Caco-2 (cell line): ENCODE measurements at regions not wholly inside any gene's neighbourhood (a gene's known extent, or its start where the extent isn't known, plus 50 kb on each side); places are given as distances from the start of the nearest gene placed in this dataset.

Source experiments
- BruUV-seq: library from RNA; stranded (reverse); fragments of 400-500 nt; replicated peaks from 2 replicates; lab custom pipeline; 2021; lab: Mats Ljungman, UMichigan
- CTCF ChIA-PET: fragments of 300-600 bp; sonication (Branson Sonifier 250); formaldehyde crosslinking; loops from one replicate; lab custom pipeline; 2022; ENCODE audit warnings: antibody characterized with exemption; lab: Charles Lee
- POLR2A ChIA-PET: fragments of 300-600 bp; sonication (Branson Sonifier 250); formaldehyde crosslinking; loops from one replicate; lab custom pipeline; 2022; ENCODE audit warnings: antibody characterized with exemption; lab: Charles Lee
- DNase-seq, 2 experiments: peaks; one replicate each; pipeline versions ENCODE4 v3.0.0 to v3.0.0-alpha.2; 2020 to 2022
- H3K27me3 ChIP-seq: replicated peaks from 2 replicates; pipeline ENCODE4 v1.6.0; 2011; ENCODE audit warnings: low read length; ENCODE audit not compliant: control insufficient read depth, insufficient read depth
- H3K36me3 ChIP-seq: 2 replicates; pipeline ENCODE4 v1.5.1; 2011; ENCODE audit warnings: low read length; ENCODE audit not compliant: control insufficient read depth, insufficient read depth
- H3K4me1 ChIP-seq: fragments of 250-450 bp; sonication (Bioruptor Pico); 2 replicates; pipeline ENCODE4 v1.5.1; 2020; ENCODE audit warnings: mild to moderate bottlenecking
- H3K4me3 ChIP-seq: 2 replicates; pipeline ENCODE4 v1.5.1; 2011; ENCODE audit warnings: low read depth, mild to moderate bottlenecking, control low read depth, low read length
- H3K9me3 ChIP-seq: fragments of 250-450 bp; sonication (Bioruptor Pico); 2 replicates; pipeline ENCODE4 v1.5.1; 2020; ENCODE audit warnings: mild to moderate bottlenecking, moderate library complexity
- H3K27ac Mint-ChIP-seq: one replicate; pipeline ENCODE4 v1.8.0; 2022; ENCODE audit warnings: mixed read lengths; ENCODE audit not compliant: unreplicated experiment
- H3K27me3 Mint-ChIP-seq: one replicate; pipeline ENCODE4 v1.8.0; 2022; ENCODE audit warnings: mixed read lengths; ENCODE audit not compliant: insufficient read depth, unreplicated experiment
- H3K36me3 Mint-ChIP-seq: one replicate; pipeline ENCODE4 v1.8.0; 2022; ENCODE audit warnings: mild to moderate bottlenecking, mixed read lengths; ENCODE audit not compliant: insufficient read depth, unreplicated experiment
- H3K4me1 Mint-ChIP-seq: one replicate; pipeline ENCODE4 v1.8.0; 2022; ENCODE audit warnings: low read depth, mixed read lengths; ENCODE audit not compliant: unreplicated experiment
- H3K4me3 Mint-ChIP-seq: one replicate; pipeline ENCODE4 v1.8.0; 2022; ENCODE audit warnings: mild to moderate bottlenecking, moderate library complexity, mixed read lengths; ENCODE audit not compliant: unreplicated experiment
- H3K9me3 Mint-ChIP-seq: one replicate; pipeline ENCODE4 v1.8.0; 2022; ENCODE audit warnings: mixed read lengths; ENCODE audit not compliant: unreplicated experiment
- CTCF ChIP-seq, 2 experiments: fragments of 200-600 bp in 1 of 2; IDR thresholded peaks; 1 replicate in 1 of 2; 2 replicates in 1 of 2; pipeline versions ENCODE4 v1.5.1 to v1.8.0; 2011 to 2022; ENCODE audit warnings: antibody characterized with exemption in 1 of 2, control low read depth in 1 of 2, inconsistent platforms in 1 of 2, low read depth in 1 of 2, low read length in 1 of 2, mild to moderate bottlenecking in 1 of 2, moderate library complexity in 1 of 2; ENCODE audit not compliant: insufficient read depth in 1 of 2, severe bottlenecking in 1 of 2, unreplicated experiment in 1 of 2
- intact Hi-C: fragments of 100-400 bp; cut with micrococcal nuclease; formaldehyde crosslinking; loops from one replicate; pipeline ENCODE4 v1.10.0; 2022; ENCODE audit not compliant: unreplicated experiment

- Histone ChIP-seq H3K4me3 (no peak overlapping the region), H3K27me3 (no peaks in the 10 kb centered on the region; the same call in none of the 2 replicates), H3K4me1 (no peaks in the 10 kb centered on the region), H3K36me3 (no peaks in the 10 kb centered on the region), H3K9me3 (peaks cover 5% of the 10 kb centered on the region; the same call in 1 of the 2 replicates)
- no peak overlapping the region for H3K27ac Mint-ChIP-seq
- DNase-seq, result no peak
- no peaks in the 10 kb centered on the region for H3K4me1 Mint-ChIP-seq
- no peak for TF ChIP-seq CTCF (IDR thresholded peaks at IDR 0.05; ENCODE audit: insufficient read depth in 1 of 2, low read depth in 1 of 2, low read length in 1 of 2, severe bottlenecking in 1 of 2, unreplicated experiment in 1 of 2)
- H3K27me3 Mint-ChIP-seq, result peaks cover 55% of the 10 kb centered on the region
- POLR2A ChIA-PET, result no interaction called here
- no peak overlapping the region for H3K4me3 Mint-ChIP-seq
- no peaks in the 10 kb centered on the region for H3K36me3 Mint-ChIP-seq
- no TSS peak for BruUV-seq
- H3K9me3 Mint-ChIP-seq, result peaks cover 14% of the 10 kb centered on the region
- intact Hi-C loops, result no loop called here
- CTCF ChIA-PET, result no interaction called here
Measured at GRCh38 chr11:130705670-130706421, 210.4 kb downstream of the SNX19 start.

GRCh38 chr11:130706572-130706971 is 209.7 kb downstream of the SNX19 start:
- Mint-ChIP-seq H3K4me3 (no peak overlapping the region), H3K27ac (no peak overlapping the region), H3K27me3 (peaks cover 55% of the 10 kb centered on the region), H3K4me1 (no peaks in the 10 kb centered on the region), H3K9me3 (peaks cover 14% of the 10 kb centered on the region), H3K36me3 (no peaks in the 10 kb centered on the region)
- TF ChIP-seq CTCF (IDR thresholded peaks at IDR 0.05; ENCODE audit: insufficient read depth in 1 of 2, low read depth in 1 of 2, low read length in 1 of 2, severe bottlenecking in 1 of 2, unreplicated experiment in 1 of 2), result no peak
- H3K27me3 ChIP-seq, result no peaks in the 10 kb centered on the region; the same call in none of the 2 replicates
- intact Hi-C loops, result no loop called here
- H3K4me3 ChIP-seq, result no peak overlapping the region
- no peaks in the 10 kb centered on the region for H3K4me1 ChIP-seq
- H3K36me3 ChIP-seq, result no peaks in the 10 kb centered on the region
- ChIA-PET CTCF (no interaction called here), POLR2A (no interaction called here)
- DNase-seq, result no peak
- peaks cover 5% of the 10 kb centered on the region; the same call in 1 of the 2 replicates for H3K9me3 ChIP-seq
- BruUV-seq, result no TSS peak

GRCh38 chr11:130707217-130707616 is 209.1 kb downstream of the SNX19 start:
- Histone ChIP-seq H3K9me3 (peaks cover 5% of the 10 kb centered on the region; the same call in 1 of the 2 replicates), H3K27me3 (no peaks in the 10 kb centered on the region; the same call in 1 of the 2 replicates), H3K4me1 (no peaks in the 10 kb centered on the region), H3K36me3 (no peaks in the 10 kb centered on the region), H3K4me3 (no peak overlapping the region)
- Mint-ChIP-seq H3K4me3 (no peak overlapping the region), H3K27me3 (peaks cover 55% of the 10 kb centered on the region), H3K36me3 (no peaks in the 10 kb centered on the region), H3K27ac (no peak overlapping the region), H3K9me3 (peaks cover 14% of the 10 kb centered on the region), H3K4me1 (no peaks in the 10 kb centered on the region)
- no peak for DNase-seq
- POLR2A ChIA-PET, result no interaction called here
- CTCF ChIA-PET, result no interaction called here
- no peak for TF ChIP-seq CTCF (IDR thresholded peaks at IDR 0.05; ENCODE audit: insufficient read depth in 1 of 2, low read depth in 1 of 2, low read length in 1 of 2, severe bottlenecking in 1 of 2, unreplicated experiment in 1 of 2)
- intact Hi-C loops, result no loop called here
- no TSS peak for BruUV-seq
